PC-9 (cell line): ENCODE measurements at regions not wholly inside any gene's neighbourhood (a gene's known extent, or its start where the extent isn't known, plus 50 kb on each side); places are given as distances from the start of the nearest gene placed in this dataset.

Experiments
- BruUV-seq: library from RNA; stranded (reverse); fragments of 400-500 nt; replicated peaks from 2 replicates; lab custom pipeline; 2021; lab: Mats Ljungman, UMichigan
- CTCF ChIA-PET: fragments of 300-600 bp; sonication (Branson Sonifier 250); formaldehyde crosslinking; loops from one replicate; lab custom pipeline; 2022; ENCODE audit warnings: antibody characterized with exemption; lab: Charles Lee
- POLR2A ChIA-PET: fragments of 300-600 bp; sonication (Branson Sonifier 250); formaldehyde crosslinking; loops from one replicate; lab custom pipeline; 2022; ENCODE audit warnings: antibody characterized with exemption; ENCODE audit not compliant: unreplicated experiment; lab: Charles Lee
- DNase-seq, 2 experiments: peaks; one replicate each; pipeline versions ENCODE4 v3.0.0 to v3.0.0-alpha.2; 2015 to 2022; ENCODE audit warnings: mixed read lengths in 1 of 2
- H2AFZ ChIP-seq: fragments of 200-600 bp; sonication (generic); 2 replicates; pipeline ENCODE4 v1.8.1; 2017; ENCODE audit warnings: antibody characterized with exemption
- H3F3A ChIP-seq: fragments of 200-600 bp; sonication (generic); 2 replicates; pipeline ENCODE4 v1.8.1; 2017; ENCODE audit warnings: antibody characterized with exemption, mild to moderate bottlenecking, low read depth; ENCODE audit not compliant: insufficient read depth
- H3K27ac ChIP-seq: fragments of 200-600 bp; sonication (generic); 2 replicates; pipeline ENCODE4 v1.6.1; 2016; ENCODE audit warnings: mixed run types
- H3K27me3 ChIP-seq: fragments of 200-600 bp; sonication (generic); 2 replicates; pipeline ENCODE4 v1.6.1; 2016; ENCODE audit warnings: low read depth, mixed run types; ENCODE audit not compliant: insufficient read depth
- H3K36me3 ChIP-seq: fragments of 200-600 bp; sonication (generic); 2 replicates; pipeline ENCODE4 v1.6.1; 2016; ENCODE audit warnings: low read depth, mixed run types
- H3K4me1 ChIP-seq: fragments of 200-600 bp; sonication (generic); replicated peaks from 2 replicates; pipeline ENCODE4 v1.6.1; 2016; ENCODE audit warnings: mixed run types; ENCODE audit not compliant: insufficient read depth
- H3K4me2 ChIP-seq: fragments of 200-600 bp; sonication (generic); 2 replicates; pipeline ENCODE4 v1.6.1; 2017; ENCODE audit warnings: mixed run types
- H3K4me3 ChIP-seq: fragments of 200-600 bp; sonication (generic); 2 replicates; pipeline ENCODE4 v1.6.1; 2016; ENCODE audit warnings: mixed run types
- H3K79me2 ChIP-seq: fragments of 200-600 bp; sonication (generic); 2 replicates; pipeline ENCODE4 v1.6.1; 2017; ENCODE audit warnings: low read depth, mixed run types
- H3K9me2 ChIP-seq: fragments of 200-600 bp; sonication (generic); 2 replicates; pipeline ENCODE4 v1.8.1; 2017; ENCODE audit warnings: mild to moderate bottlenecking; ENCODE audit not compliant: insufficient read depth
- H3K9me3 ChIP-seq: fragments of 200-600 bp; sonication (generic); 2 replicates; pipeline ENCODE4 v1.8.1; 2016; ENCODE audit warnings: low read depth; ENCODE audit not compliant: insufficient read depth
- H4K20me1 ChIP-seq: fragments of 200-600 bp; sonication (generic); 2 replicates; pipeline ENCODE4 v1.8.1; 2017; ENCODE audit not compliant: insufficient read depth
- CTCF ChIP-seq: fragments of 200-600 bp; sonication (generic); conservative IDR thresholded peaks from 2 replicates; pipeline ENCODE4 v1.6.1; 2017; ENCODE audit warnings: mixed run types, antibody characterized with exemption, mild to moderate bottlenecking, moderate library complexity
- EZH2 ChIP-seq: fragments of 200-600 bp; sonication (generic); IDR thresholded peaks from 2 replicates; pipeline ENCODE4 v1.8.0; 2017; ENCODE audit warnings: antibody characterized with exemption, low read depth
- intact Hi-C: fragments of 100-400 bp; cut with micrococcal nuclease; formaldehyde crosslinking; loops from one replicate; pipeline ENCODE4 v1.10.0; 2022; ENCODE audit not compliant: unreplicated experiment

GRCh38 chr4:1575418-1576303 lies 108.5 kb downstream of the FAM53A start:
- intact Hi-C loops, result no loop called here
- H4K20me1 ChIP-seq, result no peaks in the 10 kb centered on the region
- no TSS peak for BruUV-seq
- H3K4me3 ChIP-seq, result no peak overlapping the region
- CTCF ChIA-PET, result no interaction called here
- no peak overlapping the region for H2AFZ ChIP-seq
- no peak for DNase-seq
- no peak for TF ChIP-seq CTCF
- no peak for TF ChIP-seq EZH2
- H3K4me1 ChIP-seq, result peaks cover 10% of the 10 kb centered on the region; the same call in 1 of the 2 replicates
- H3K4me2 ChIP-seq, result no peak overlapping the region
- peaks cover 11% of the 10 kb centered on the region for H3F3A ChIP-seq
- H3K79me2 ChIP-seq, result no peaks in the 10 kb centered on the region
- peaks cover 36% of the 10 kb centered on the region for H3K27me3 ChIP-seq
- H3K9me2 ChIP-seq, result no peaks in the 10 kb centered on the region
- POLR2A ChIA-PET, result no interaction called here
- no peaks in the 10 kb centered on the region for H3K36me3 ChIP-seq
- H3K9me3 ChIP-seq, result no peaks in the 10 kb centered on the region
- no peak overlapping the region for H3K27ac ChIP-seq

- peaks cover 6% of the 10 kb centered on the region; the same call in 1 of the 2 replicates for H3K4me1 ChIP-seq
- no peak overlapping the region for H3K4me3 ChIP-seq
- H3K27me3 ChIP-seq, result peaks cover 36% of the 10 kb centered on the region
- no peaks in the 10 kb centered on the region for H3K9me3 ChIP-seq
- no peaks in the 10 kb centered on the region for H3K79me2 ChIP-seq
- no peaks in the 10 kb centered on the region for H3K36me3 ChIP-seq
- CTCF ChIA-PET, result no interaction called here
- DNase-seq, result no peak
- intact Hi-C loops, result no loop called here
- POLR2A ChIA-PET, result no interaction called here
- H4K20me1 ChIP-seq, result no peaks in the 10 kb centered on the region
- H3K4me2 ChIP-seq, result no peak overlapping the region
- H2AFZ ChIP-seq, result no peak overlapping the region
- H3K27ac ChIP-seq, result no peak overlapping the region
- BruUV-seq, result no TSS peak
- peaks cover 6% of the 10 kb centered on the region for H3F3A ChIP-seq
- TF ChIP-seq EZH2 (no peak), CTCF (no peak)
- H3K9me2 ChIP-seq, result no peaks in the 10 kb centered on the region
These were observed 109.3 kb downstream of the FAM53A start for GRCh38 chr4:1574601-1575417.

- Histone ChIP-seq H3K4me3 (no peak overlapping the region), H2AFZ (no peak overlapping the region), H3K9me3 (no peaks in the 10 kb centered on the region), H3K4me1 (no peaks in the 10 kb centered on the region), H3K4me2 (no peak overlapping the region), H3F3A (no peaks in the 10 kb centered on the region), H4K20me1 (no peaks in the 10 kb centered on the region), H3K27ac (no peak overlapping the region), H3K9me2 (no peaks in the 10 kb centered on the region), H3K36me3 (no peaks in the 10 kb centered on the region), H3K27me3 (peaks cover 36% of the 10 kb centered on the region), H3K79me2 (no peaks in the 10 kb centered on the region)
- no TSS peak for BruUV-seq
- intact Hi-C loops, result no loop called here
- POLR2A ChIA-PET, result interaction anchor here (0.7 kb wide), 1 partner anchor 831 kb away, joined by 7 read pairs; no protein-coding TSS in a partner anchor
- CTCF ChIA-PET, result no interaction called here
- no peak for DNase-seq
- no peak for TF ChIP-seq CTCF
- TF ChIP-seq EZH2, result no peak
These were observed 110.2 kb downstream of the FAM53A start for GRCh38 chr4:1573830-1574459.
